Keratinocyte (primary cell): ENCODE measurements at regions not wholly inside any gene's neighbourhood (a gene's known extent, or its start where the extent isn't known, plus 50 kb on each side); places are given as distances from the start of the nearest gene placed in this dataset.
"Not testable (repeated sequence)": the region's sequence is repeated elsewhere in the genome, so short reads cannot be mapped to it uniquely, and the experiment has no call there.

Source experiments
- EZH2 ChIP-seq: IDR thresholded peaks from one replicate; pipeline ENCODE4 v1.6.1; 2012; ENCODE audit warnings: inconsistent platforms, mild to moderate bottlenecking, low read length, moderate library complexity
- TF ChIP-seq, protein P1 (sequence below), 3 experiments: IDR thresholded peaks in 1 of 3; conservative IDR thresholded peaks in 1 of 3; optimal IDR thresholded peaks in 1 of 3; 2 replicates in 2 of 3; 3 replicates in 1 of 3; pipeline versions ENCODE3 to v1.5.1; 2011; ENCODE audit warnings: low read length in 3 of 3, mild to moderate bottlenecking in 3 of 3, moderate library complexity in 2 of 3, control low read depth in 1 of 3, inconsistent platforms in 1 of 3; ENCODE audit not compliant: insufficient read depth in 2 of 3; ENCODE audit errors: extremely low read depth in 1 of 3

DNA sequence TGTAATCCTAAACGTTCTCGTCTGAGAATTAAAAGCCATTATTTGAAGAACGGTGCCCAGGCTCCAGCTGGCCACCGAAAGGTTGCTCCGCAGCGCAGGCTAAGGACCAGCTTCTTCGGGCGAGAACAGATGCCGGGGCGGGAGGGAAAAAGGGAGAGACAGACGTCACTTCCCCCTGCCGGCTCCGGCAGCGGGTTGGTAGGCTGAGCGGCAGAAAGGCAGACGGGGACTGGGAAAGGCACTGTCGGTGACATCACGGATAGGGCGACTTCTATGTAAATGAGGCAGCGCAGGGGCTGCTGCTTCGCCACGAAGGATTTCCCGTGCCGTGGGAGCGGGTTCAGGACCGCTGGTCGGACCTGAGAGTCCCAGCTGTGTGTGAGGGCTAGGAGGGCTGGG, 147.5 kb upstream of the NOTCH2NLA start:
- TF ChIP-seq, protein P1, sequence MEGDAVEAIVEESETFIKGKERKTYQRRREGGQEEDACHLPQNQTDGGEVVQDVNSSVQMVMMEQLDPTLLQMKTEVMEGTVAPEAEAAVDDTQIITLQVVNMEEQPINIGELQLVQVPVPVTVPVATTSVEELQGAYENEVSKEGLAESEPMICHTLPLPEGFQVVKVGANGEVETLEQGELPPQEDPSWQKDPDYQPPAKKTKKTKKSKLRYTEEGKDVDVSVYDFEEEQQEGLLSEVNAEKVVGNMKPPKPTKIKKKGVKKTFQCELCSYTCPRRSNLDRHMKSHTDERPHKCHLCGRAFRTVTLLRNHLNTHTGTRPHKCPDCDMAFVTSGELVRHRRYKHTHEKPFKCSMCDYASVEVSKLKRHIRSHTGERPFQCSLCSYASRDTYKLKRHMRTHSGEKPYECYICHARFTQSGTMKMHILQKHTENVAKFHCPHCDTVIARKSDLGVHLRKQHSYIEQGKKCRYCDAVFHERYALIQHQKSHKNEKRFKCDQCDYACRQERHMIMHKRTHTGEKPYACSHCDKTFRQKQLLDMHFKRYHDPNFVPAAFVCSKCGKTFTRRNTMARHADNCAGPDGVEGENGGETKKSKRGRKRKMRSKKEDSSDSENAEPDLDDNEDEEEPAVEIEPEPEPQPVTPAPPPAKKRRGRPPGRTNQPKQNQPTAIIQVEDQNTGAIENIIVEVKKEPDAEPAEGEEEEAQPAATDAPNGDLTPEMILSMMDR (optimal IDR thresholded peaks at IDR 0.05 in 1 of 3, IDR thresholded peaks at IDR 0.05 in 1 of 3, conservative IDR thresholded peaks at IDR 0.05 in 1 of 3; ENCODE audit: extremely low read depth in 1 of 3, insufficient read depth in 2 of 3, low read length in 3 of 3): not testable (repeated sequence)
- not testable (repeated sequence) for TF ChIP-seq EZH2
